Skeletal muscle satellite cell (primary cell): ENCODE measurements at regions not wholly inside any gene's neighbourhood (a gene's known extent, or its start where the extent isn't known, plus 50 kb on each side); places are given as distances from the start of the nearest gene placed in this dataset.
"Not testable (repeated sequence)": the region's sequence is repeated elsewhere in the genome, so short reads cannot be mapped to it uniquely, and the experiment has no call there.

Experiments
- H3K27me3 ChIP-seq: 2 replicates; pipeline ENCODE4 v1.7.0; 2013; ENCODE audit warnings: low read length; ENCODE audit not compliant: control insufficient read depth, insufficient read depth
- H3K36me3 ChIP-seq: 2 replicates; pipeline ENCODE4 v1.7.0; 2013; ENCODE audit warnings: mild to moderate bottlenecking, control low read depth, low read length; ENCODE audit not compliant: insufficient read depth
- H3K4me1 ChIP-seq: 2 replicates; pipeline ENCODE4 v1.7.0; 2013; ENCODE audit warnings: low read length; ENCODE audit not compliant: control insufficient read depth, insufficient read depth
- H3K4me2 ChIP-seq: 2 replicates; pipeline ENCODE4 v1.7.0; 2013; ENCODE audit warnings: mild to moderate bottlenecking, low read length
- H3K4me3 ChIP-seq: 2 replicates; pipeline ENCODE4 v1.7.0; 2013; ENCODE audit warnings: low read length
- H3K9ac ChIP-seq: 2 replicates; pipeline ENCODE4 v1.7.0; 2013; ENCODE audit warnings: mild to moderate bottlenecking, low read depth, low read length, moderate library complexity
- H3K9me3 ChIP-seq: replicated peaks from 2 replicates; pipeline ENCODE4 v1.7.0; 2013; ENCODE audit warnings: mild to moderate bottlenecking, control low read depth, low read length

- Histone ChIP-seq H3K36me3 (no peaks in the 10 kb centered on the region), H3K4me2 (no peak overlapping the region), H3K4me3 (no peak overlapping the region), H3K9ac (no peak overlapping the region), H3K27me3 (no peaks in the 10 kb centered on the region), H3K9me3 (no peaks in the 10 kb centered on the region), H3K4me1 (peaks cover 7% of the 10 kb centered on the region)
These were observed 403.6 kb upstream of the CDIN1 start for GRCh38 chr15:36175741-36176291.

DNA sequence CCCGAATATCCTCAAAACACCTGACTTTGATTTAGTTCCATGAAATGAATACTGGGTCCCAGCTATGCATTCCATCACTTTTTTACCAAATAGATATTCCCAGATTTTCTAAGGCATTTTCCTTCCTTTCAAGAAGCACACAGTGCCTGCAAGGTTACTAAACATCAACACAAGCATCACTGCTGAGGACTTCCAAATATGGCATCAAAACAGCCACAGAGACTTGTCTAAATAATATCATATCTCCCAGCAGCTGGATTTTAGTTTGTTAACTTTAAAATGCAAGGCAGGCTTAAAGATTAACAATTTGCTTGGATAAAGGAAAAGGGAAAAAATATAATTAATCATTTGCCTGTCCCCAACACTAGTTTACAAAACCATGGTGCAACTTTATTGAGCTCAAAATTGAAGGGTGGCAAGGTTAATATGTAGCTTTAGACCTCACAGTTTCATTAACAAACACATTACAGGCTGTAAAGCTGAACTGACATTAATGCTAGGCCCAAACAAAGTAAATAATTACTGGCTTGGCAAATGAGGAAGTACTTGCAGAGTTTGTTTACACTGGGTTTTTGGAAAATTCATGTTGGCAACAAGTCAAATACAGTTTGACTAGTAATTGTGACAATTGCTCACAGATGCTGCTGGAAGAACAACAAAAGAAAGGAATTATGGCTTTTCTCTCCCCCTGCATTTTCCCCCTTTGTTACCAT, 401.7 kb upstream of the CDIN1 start:
- Histone ChIP-seq H3K36me3 (no peaks in the 10 kb centered on the region), H3K4me2 (no peak overlapping the region), H3K9ac (no peak overlapping the region), H3K4me1 (peaks cover 7% of the 10 kb centered on the region), H3K9me3 (no peaks in the 10 kb centered on the region), H3K4me3 (no peak overlapping the region), H3K27me3 (no peaks in the 10 kb centered on the region)

- peaks cover 7% of the 10 kb centered on the region for H3K4me1 ChIP-seq
- H3K4me2 ChIP-seq: no peak overlapping the region
- H3K36me3 ChIP-seq: no peaks in the 10 kb centered on the region
- H3K9me3 ChIP-seq: no peaks in the 10 kb centered on the region
- no peak overlapping the region for H3K4me3 ChIP-seq
- H3K9ac ChIP-seq: no peak overlapping the region
- H3K27me3 ChIP-seq: no peaks in the 10 kb centered on the region
These were observed 401.2 kb upstream of the CDIN1 start for GRCh38 chr15:36178303-36178633.

DNA sequence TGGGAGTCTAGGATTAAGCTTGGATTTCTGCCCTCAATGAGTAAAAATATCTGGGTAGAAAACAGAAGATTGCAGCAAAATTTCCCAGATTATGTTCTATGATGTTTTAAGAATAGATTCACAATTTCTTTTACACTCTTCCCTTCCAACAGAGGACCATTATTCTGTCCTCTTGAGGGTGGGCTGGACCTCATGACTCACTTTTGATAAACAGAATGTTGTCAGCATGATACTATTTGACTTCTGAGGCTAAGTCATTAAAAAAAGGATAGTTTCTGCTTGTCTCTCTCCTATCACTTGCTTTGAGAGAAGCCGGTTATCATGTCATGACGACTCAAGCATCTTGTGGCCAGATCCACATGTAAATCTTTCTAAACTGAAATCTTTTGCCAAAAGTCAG, 396.2 kb upstream of the CDIN1 start:
- H3K4me1 ChIP-seq: no peaks in the 10 kb centered on the region
- H3K9me3 ChIP-seq: no peaks in the 10 kb centered on the region
- H3K27me3 ChIP-seq: no peaks in the 10 kb centered on the region
- H3K36me3 ChIP-seq: no peaks in the 10 kb centered on the region
- no peak overlapping the region for H3K4me2 ChIP-seq
- no peak overlapping the region for H3K4me3 ChIP-seq
- H3K9ac ChIP-seq: no peak overlapping the region

GRCh38 chr15:36185438-36185837, 394.0 kb upstream of the CDIN1 start:
- Histone ChIP-seq H3K9me3 (no peaks in the 10 kb centered on the region), H3K9ac (no peak overlapping the region), H3K36me3 (no peaks in the 10 kb centered on the region), H3K4me3 (no peak overlapping the region), H3K4me2 (no peak overlapping the region), H3K4me1 (no peaks in the 10 kb centered on the region), H3K27me3 (no peaks in the 10 kb centered on the region)

DNA sequence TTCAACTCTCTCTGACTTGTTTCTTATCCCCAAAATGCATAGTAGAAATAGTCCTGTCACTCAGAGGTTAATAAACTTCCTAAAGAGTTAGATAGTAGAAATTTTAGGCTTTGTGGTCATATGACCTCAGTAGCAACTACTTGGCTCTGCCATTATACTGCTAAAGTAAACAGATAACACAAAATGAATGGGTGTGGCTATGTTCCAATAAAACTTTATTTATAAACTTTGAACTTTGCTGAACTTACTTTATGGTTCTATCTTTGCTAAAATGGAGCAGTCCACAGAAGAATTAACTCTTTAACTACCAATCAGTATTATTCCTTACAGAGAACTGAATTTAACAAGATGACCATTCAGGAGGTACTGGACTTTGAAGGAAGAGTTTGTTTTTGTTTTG, 393.6 kb upstream of the CDIN1 start:
- Histone ChIP-seq H3K4me3 (no peak overlapping the region), H3K36me3 (no peaks in the 10 kb centered on the region), H3K9me3 (no peaks in the 10 kb centered on the region), H3K4me1 (no peaks in the 10 kb centered on the region), H3K9ac (no peak overlapping the region), H3K27me3 (no peaks in the 10 kb centered on the region), H3K4me2 (no peak overlapping the region)

DNA sequence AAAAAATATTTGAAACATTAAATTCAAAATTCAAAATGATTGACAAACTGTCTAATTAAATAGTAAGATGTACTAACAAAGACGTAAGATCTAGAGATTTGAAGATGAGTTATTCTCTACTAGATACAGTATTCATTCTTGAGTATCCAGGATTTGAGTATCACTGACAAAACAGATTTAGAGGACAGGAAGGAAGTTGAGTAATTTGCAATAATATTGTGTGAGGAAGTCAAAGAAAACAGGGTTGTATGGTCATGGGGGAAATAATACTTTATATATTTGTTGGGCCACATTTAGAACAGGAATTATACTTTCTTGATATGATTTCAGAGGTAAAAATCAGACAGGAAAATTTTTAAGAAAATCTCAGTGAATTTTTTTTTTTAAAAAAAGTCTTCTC, 393.1 kb upstream of the CDIN1 start:
- Histone ChIP-seq H3K4me3 (no peak overlapping the region), H3K27me3 (no peaks in the 10 kb centered on the region), H3K4me1 (no peaks in the 10 kb centered on the region), H3K36me3 (no peaks in the 10 kb centered on the region), H3K4me2 (no peak overlapping the region), H3K9me3 (no peaks in the 10 kb centered on the region), H3K9ac (no peak overlapping the region)

DNA sequence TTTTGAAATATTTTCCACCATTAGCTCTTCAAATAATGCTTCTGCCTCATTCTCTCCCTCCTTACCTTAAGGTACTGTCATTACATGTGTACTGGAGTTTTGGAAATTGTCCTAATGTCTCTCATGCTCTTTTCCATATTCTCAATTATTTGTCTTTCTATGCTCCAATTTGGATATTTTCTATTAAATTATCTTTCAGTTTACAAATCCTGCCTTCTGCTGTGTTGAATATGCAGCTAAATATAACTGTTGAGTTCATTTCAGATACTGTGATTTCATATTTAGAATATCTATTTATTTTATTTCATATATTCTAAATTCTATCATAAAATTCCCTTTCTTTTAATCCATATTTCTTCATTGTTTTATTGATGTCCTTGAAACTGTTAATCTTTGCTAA, 388.0 kb upstream of the CDIN1 start:
- Histone ChIP-seq H3K9me3 (no peaks in the 10 kb centered on the region), H3K4me1 (no peaks in the 10 kb centered on the region), H3K27me3 (no peaks in the 10 kb centered on the region), H3K4me3 (no peak overlapping the region), H3K36me3 (no peaks in the 10 kb centered on the region), H3K9ac (no peak overlapping the region), H3K4me2 (no peak overlapping the region)

- H3K4me2 ChIP-seq, H3K9ac ChIP-seq, H3K4me3 ChIP-seq, H3K4me1 ChIP-seq, H3K36me3 ChIP-seq, H3K9me3 ChIP-seq, H3K27me3 ChIP-seq: not testable (repeated sequence)
These were observed 383.9 kb upstream of the CDIN1 start for GRCh38 chr15:36195361-36196007.

GRCh38 chr15:36208868-36209582, 370.4 kb upstream of the CDIN1 start:
- no peak overlapping the region for H3K4me2 ChIP-seq
- H3K36me3 ChIP-seq: no peaks in the 10 kb centered on the region
- no peaks in the 10 kb centered on the region for H3K27me3 ChIP-seq
- H3K9ac ChIP-seq: no peak overlapping the region
- no peaks in the 10 kb centered on the region for H3K4me1 ChIP-seq
- H3K9me3 ChIP-seq: no peaks in the 10 kb centered on the region
- no peak overlapping the region for H3K4me3 ChIP-seq

- H3K9me3 ChIP-seq: no peaks in the 10 kb centered on the region
These were observed 369.0 kb upstream of the CDIN1 start for GRCh38 chr15:36210426-36210825.

More at GRCh38 chr15:36210426-36210825, 369.0 kb upstream of the CDIN1 start:
- H3K27me3 ChIP-seq: no peaks in the 10 kb centered on the region
- H3K4me1 ChIP-seq: no peaks in the 10 kb centered on the region
- H3K36me3 ChIP-seq: no peaks in the 10 kb centered on the region
- H3K4me3 ChIP-seq: no peak overlapping the region
- H3K9ac ChIP-seq: no peak overlapping the region
- H3K4me2 ChIP-seq: no peak overlapping the region
